Right lobe of liver (tissue), 6 donors: ENCODE measurements at regions not wholly inside any gene's neighbourhood (a gene's known extent, or its start where the extent isn't known, plus 50 kb on each side); places are given as distances from the start of the nearest gene placed in this dataset.

Experiments
- ATAC-seq, 4 donors: fragments of 200-7000 bp; cut with Tn5 transposase; one replicate each; pipeline ENCODE4 v1.9.1; 2020; ENCODE audit warnings: mild to moderate bottlenecking in 4 of 4, moderate library complexity in 4 of 4
- DNase-seq, 3 donors: peaks; one replicate each; pipeline ENCODE4 v3.0.0-alpha.2; 2020
- H3K27ac ChIP-seq, 3 donors: fragments of 200-600 bp; one replicate each; pipeline ENCODE4 v1.8.0; 2022
- H3K27me3 ChIP-seq, 2 donors: fragments of 200-600 bp; one replicate each; pipeline ENCODE4 v1.8.0; 2022
- H3K36me3 ChIP-seq, 4 donors: fragments of 200-600 bp; sonication (generic) in 1 of 4; one replicate each; pipeline versions ENCODE4 v1.5.1 to v1.8.0; 2017 to 2022; ENCODE audit warnings: control low read depth in 1 of 4
- H3K4me1 ChIP-seq, 4 donors: fragments of 200-600 bp; sonication (generic) in 1 of 4; one replicate each; pipeline versions ENCODE4 v1.5.1 to v1.8.0; 2017 to 2022; ENCODE audit warnings: control low read depth in 1 of 4
- H3K4me3 ChIP-seq, 3 donors: fragments of 200-600 bp; one replicate each; pipeline ENCODE4 v1.8.0; 2022
- H3K9me3 ChIP-seq, 4 donors: fragments of 200-600 bp; sonication (generic) in 1 of 4; one replicate each; pipeline versions ENCODE4 v1.5.1 to v1.8.0; 2017 to 2022; ENCODE audit warnings: control low read depth in 1 of 4
- POLR2A ChIP-seq: fragments of 450-650 bp; IDR thresholded peaks from one replicate; pipeline ENCODE4 v1.6.1; 2017; ENCODE audit warnings: antibody characterized with exemption, mild to moderate bottlenecking
- WGBS: methylation state at CpG from one replicate; pipeline ENCODE4 v1.1.6; 2018; ENCODE audit warnings: low coverage, low lambda C conversion rate; ENCODE audit not compliant: insufficient coverage; ENCODE audit errors: missing lambda C conversion rate; 5-methylcytosine and 5-hydroxymethylcytosine counted together
- intact Hi-C, 2 donors: fragments of 100-400 bp; cut with DNase I; formaldehyde crosslinking; loops; one replicate each; pipeline versions ENCODE4 v1.11.2 to v1.14.1; 2022
- TF ChIP-seq, protein P1 (sequence below), 4 donors: fragments of 200-600 bp in 3 of 4; fragments of 450-650 bp in 1 of 4; IDR thresholded peaks; one replicate each; pipeline versions ENCODE4 v1.5.1 to v1.8.0; 2016 to 2022; ENCODE audit warnings: antibody characterized with exemption in 4 of 4, mild to moderate bottlenecking in 2 of 4
- donor health status: DM: no; HTN: yes; CAD: no.
- donor health status: DM: no; HTN: no; CAD: no.
- donor health status: DM: no; HTN: no; CAD: no.
- donor health status: DM: no; HTN: yes; CAD: no.
- donor health status: DM: no; HTN: yes; CAD: no.

DNA sequence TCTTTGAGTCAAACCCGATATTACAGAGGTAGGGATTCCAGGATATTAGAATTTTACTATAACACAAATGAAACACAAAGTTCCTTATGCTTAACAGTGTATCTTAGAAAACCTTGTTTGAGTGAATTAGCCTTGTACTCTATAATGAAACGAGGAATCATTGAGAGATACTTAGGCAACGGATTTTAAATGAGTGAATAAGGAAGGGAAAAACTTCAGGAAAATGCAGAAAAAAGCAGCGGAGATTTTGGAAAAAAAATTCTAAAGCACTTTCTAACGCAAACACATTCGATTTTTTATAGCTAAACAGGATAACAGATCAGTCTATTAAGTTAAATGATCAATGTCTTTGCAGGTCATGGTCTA is 137.3 kb downstream of the HFE start:
- Histone ChIP-seq H3K27me3 (no peaks in the 10 kb centered on the region), H3K27ac (peak overlapping the region; percentile 61 to 92 (median 72)), H3K9me3 (peaks cover 0 to 9% (median 0%) of the 10 kb centered on the region in 4 donors), H3K4me1 (no peaks in the 10 kb centered on the region), H3K36me3 (no peaks in the 10 kb centered on the region), H3K4me3 (peak overlapping the region; percentile 42 to 57 (median 53))
- 5% methylated on average over 6 of the region's 6 CpGs for WGBS
- intact Hi-C loops: loop anchor here in 1 of 2 donors (10.0 kb wide), 1 partner anchor 60 kb away; a partner anchor contains a TSS
- no peak for DNase-seq
- TF ChIP-seq, protein P1, sequence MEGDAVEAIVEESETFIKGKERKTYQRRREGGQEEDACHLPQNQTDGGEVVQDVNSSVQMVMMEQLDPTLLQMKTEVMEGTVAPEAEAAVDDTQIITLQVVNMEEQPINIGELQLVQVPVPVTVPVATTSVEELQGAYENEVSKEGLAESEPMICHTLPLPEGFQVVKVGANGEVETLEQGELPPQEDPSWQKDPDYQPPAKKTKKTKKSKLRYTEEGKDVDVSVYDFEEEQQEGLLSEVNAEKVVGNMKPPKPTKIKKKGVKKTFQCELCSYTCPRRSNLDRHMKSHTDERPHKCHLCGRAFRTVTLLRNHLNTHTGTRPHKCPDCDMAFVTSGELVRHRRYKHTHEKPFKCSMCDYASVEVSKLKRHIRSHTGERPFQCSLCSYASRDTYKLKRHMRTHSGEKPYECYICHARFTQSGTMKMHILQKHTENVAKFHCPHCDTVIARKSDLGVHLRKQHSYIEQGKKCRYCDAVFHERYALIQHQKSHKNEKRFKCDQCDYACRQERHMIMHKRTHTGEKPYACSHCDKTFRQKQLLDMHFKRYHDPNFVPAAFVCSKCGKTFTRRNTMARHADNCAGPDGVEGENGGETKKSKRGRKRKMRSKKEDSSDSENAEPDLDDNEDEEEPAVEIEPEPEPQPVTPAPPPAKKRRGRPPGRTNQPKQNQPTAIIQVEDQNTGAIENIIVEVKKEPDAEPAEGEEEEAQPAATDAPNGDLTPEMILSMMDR (IDR thresholded peaks at IDR 0.05): no peak
- TF ChIP-seq POLR2A: no peak
- no peak for ATAC-seq

DNA sequence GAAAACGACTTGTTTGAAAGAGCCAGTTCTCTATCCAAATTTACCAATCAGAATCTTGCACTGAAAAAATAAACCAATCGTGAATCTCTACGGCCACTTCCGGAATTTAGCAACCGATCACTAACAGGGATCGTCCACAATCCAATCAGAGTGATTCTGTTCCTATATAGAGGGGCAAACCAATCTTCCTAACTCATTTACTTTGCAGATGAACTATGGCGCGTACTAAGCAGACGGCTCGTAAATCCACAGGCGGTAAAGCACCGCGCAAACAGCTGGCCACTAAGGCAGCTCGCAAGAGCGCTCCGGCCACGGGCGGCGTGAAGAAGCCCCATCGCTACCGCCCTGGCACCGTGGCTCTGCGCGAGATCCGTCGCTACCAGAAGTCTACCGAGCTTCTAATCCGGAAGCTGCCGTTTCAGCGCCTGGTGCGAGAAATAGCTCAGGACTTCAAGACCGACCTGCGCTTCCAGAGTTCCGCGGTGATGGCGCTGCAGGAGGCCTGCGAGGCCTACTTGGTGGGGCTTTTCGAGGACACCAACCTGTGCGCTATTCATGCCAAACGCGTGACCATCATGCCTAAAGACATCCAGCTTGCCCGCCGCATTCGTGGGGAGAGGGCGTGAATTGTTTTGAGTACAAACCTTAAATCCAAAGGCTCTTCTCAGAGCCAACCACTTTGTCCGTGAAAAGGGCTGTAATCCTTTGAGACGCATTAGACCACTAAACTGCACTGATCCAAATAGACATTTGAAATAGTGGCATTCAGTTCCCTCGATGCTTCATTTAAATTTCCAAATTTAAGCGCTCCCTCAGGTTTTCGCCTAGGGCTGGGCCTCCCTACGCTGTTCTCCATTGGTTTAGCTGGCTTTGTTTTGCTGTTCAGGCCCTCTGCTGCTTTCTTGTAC is 138.0 kb downstream of the HFE start:
- DNase-seq (no peak), ATAC-seq (no peak)
- no peak for TF ChIP-seq POLR2A
- TF ChIP-seq, protein P1 (IDR thresholded peaks at IDR 0.05): no peak
- Histone ChIP-seq H3K9me3 (peaks cover 0 to 9% (median 0%) of the 10 kb centered on the region in 4 donors), H3K27me3 (no peaks in the 10 kb centered on the region), H3K4me1 (no peaks in the 10 kb centered on the region), H3K4me3 (peak overlapping the region in 1 of 3 donors; percentile 57), H3K36me3 (no peaks in the 10 kb centered on the region), H3K27ac (peak overlapping the region in 1 of 3 donors; percentile 61)
- intact Hi-C loops: loop anchor here in 1 of 2 donors (10.0 kb wide), 1 partner anchor 60 kb away; a partner anchor contains a TSS
- WGBS: 64% methylated on average over 37 of the region's 51 CpGs

DNA sequence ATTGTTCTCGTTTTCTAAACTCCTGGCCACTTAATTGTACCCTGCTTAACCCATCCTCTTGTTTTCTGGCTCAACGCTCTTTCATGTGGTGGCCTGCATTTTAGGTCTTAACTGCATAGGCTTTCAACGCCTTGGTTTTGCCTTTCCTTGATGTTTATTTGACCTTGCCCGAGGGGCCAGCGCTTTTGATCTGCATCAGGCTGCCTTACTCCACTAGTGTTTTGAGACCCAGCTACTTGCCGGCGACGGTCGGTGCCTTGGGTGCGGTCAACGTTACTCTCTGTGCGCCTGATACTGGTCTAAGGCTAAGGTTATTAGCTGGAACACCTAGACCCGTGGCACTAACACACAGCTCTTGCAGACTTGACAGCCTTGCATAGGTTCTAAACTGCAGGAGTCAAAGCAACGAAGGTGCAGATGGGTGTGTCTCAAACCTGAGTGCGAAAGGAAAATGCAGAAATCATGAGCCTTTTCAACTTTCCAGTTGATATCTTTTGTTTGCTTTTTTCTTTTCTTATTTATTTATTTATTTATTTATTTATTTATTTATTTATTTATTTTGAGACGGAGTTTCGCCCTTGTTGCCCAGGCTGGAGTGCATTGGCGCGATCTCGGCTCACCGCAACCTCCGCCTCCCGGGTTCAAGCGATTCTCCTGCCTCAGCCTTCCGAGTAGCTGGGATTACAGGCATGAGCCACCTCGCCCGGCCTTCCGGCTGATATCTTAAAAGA is 138.8 kb downstream of the HFE start:
- H3K27me3 ChIP-seq: no peaks in the 10 kb centered on the region
- peaks cover 0 to 9% (median 0%) of the 10 kb centered on the region in 4 donors for H3K9me3 ChIP-seq
- 83% methylated on average over 27 of the region's 28 CpGs for WGBS
- H3K4me3 ChIP-seq: no peak overlapping the region
- intact Hi-C loops: loop anchor here in 1 of 2 donors (10.0 kb wide), 1 partner anchor 59 kb away; a partner anchor contains a TSS
- H3K4me1 ChIP-seq: no peaks in the 10 kb centered on the region
- H3K27ac ChIP-seq: no peak overlapping the region
- TF ChIP-seq, protein P1 (IDR thresholded peaks at IDR 0.05): no peak
- TF ChIP-seq POLR2A: no peak
- DNase-seq: no peak
- no peak for ATAC-seq
- H3K36me3 ChIP-seq: no peaks in the 10 kb centered on the region

DNA sequence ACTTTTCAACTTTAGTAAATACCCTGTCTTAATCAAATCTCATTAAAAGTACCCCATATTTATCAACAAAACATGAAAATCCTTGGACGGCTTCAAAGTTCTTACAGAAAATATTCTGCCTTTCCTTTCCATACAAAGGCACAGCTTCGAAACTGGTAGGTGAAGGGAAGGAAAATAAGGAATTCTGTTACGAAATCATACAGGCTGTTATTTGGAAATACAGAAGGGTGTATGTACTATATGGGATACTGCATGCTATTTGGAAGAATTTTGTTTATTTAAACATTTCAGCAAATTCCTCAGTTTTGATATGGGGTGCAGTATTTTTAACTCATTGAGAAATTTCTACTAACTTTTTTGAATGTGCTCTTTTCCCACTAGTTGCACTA is 138.4 kb upstream of the BTN3A2 start:
- Histone ChIP-seq H3K4me3 (no peak overlapping the region), H3K9me3 (peaks cover 0 to 9% (median 0%) of the 10 kb centered on the region in 4 donors), H3K27me3 (no peaks in the 10 kb centered on the region), H3K36me3 (no peaks in the 10 kb centered on the region), H3K27ac (no peak overlapping the region), H3K4me1 (no peaks in the 10 kb centered on the region)
- TF ChIP-seq, protein P1 (IDR thresholded peaks at IDR 0.05): no peak
- no peak for TF ChIP-seq POLR2A
- no peak for ATAC-seq
- intact Hi-C loops: loop anchor here in 1 of 2 donors (10.0 kb wide), 1 partner anchor 58 kb away; a partner anchor contains a TSS
- WGBS: 95% methylated on average over 3 of the region's 3 CpGs
- no peak for DNase-seq
